ENCODE measurements at regions not wholly inside any gene's neighbourhood (a gene's known extent, or its start where the extent isn't known, plus 50 kb on each side); places are given as distances from the start of the nearest gene placed in this dataset.
A peak's percentile ranks its signal among the peaks of the same experiment; 100 is the strongest.
"Not testable (repeated sequence)": the region's sequence is repeated elsewhere in the genome, so short reads cannot be mapped to it uniquely, and the experiment has no call there.

DNA sequence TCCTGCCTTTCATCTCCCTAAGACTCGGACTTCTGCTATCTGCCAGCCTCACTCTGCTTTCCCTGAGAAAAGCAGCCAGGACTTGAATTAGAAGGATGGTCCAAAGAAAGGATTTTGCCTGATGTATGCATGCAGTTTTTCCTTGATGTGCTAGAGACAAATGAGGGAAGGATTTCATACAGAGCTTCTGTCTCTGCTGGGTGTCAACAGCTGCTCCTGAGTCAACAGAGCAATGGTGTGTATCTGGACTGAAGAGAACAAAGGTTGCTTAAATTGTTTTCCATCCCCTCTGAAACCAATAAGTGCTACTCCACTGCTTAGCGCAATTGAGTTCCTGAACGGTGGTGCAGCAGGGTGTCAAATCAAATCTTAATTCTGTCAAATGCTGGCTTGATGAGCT lies 680.6 kb upstream of the C16orf82 start:
- FAIRE-seq (no peak), DNase-seq (peak in 1 of 2 donors; percentile 14)
- Histone ChIP-seq H3K36me3 (ENCODE audit: control insufficient read depth in 3 of 3, insufficient read depth in 2 of 3, low read depth in 1 of 3, low read length in 3 of 3) (no peaks in the 10 kb centered on the region), H3K27ac (ENCODE audit: low read depth in 1 of 3, low read length in 2 of 3) (no peak overlapping the region), H3K4me1 (ENCODE audit: control insufficient read depth in 3 of 3, insufficient read depth in 2 of 3, low read depth in 1 of 3, low read length in 2 of 3) (no peaks in the 10 kb centered on the region), H3K4me3 (ENCODE audit: low read depth in 1 of 3, low read length in 3 of 3) (no peak overlapping the region), H3K27me3 (ENCODE audit: control insufficient read depth in 3 of 3, insufficient read depth in 3 of 3, low read length in 3 of 3) (peaks cover 0 to 4% (median 0%) of the 10 kb centered on the region in 3 donors), H3K9me3 (ENCODE audit: control insufficient read depth in 2 of 2, insufficient read depth in 1 of 2, low read depth in 1 of 2, low read length in 1 of 2) (no peaks in the 10 kb centered on the region)
- 15 to 38% (median 21%) methylated on average over 3 of the region's 3 CpGs for WGBS, 3 donors

DNA sequence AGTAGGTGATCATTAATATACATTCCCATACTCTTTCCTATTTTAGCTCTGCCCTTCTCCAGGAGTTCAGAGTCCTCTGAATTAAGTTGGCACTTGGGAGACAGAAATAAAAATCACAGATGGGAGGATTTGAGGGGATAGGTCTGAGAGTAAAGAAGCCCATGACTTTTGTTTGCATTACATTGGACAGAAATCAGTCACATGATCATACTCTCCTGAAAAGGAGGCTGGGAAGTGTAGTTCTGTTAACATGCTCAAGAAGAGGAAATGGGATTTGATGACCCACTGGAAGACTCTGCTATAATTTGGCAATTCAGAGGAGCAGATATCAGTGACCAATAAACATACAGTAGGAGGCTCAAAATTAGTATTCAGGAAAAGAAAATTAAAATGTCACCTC lies 674.9 kb upstream of the C16orf82 start:
- no peak for FAIRE-seq
- Histone ChIP-seq H3K36me3 (ENCODE audit: control insufficient read depth in 3 of 3, insufficient read depth in 2 of 3, low read depth in 1 of 3, low read length in 3 of 3) (no peaks in the 10 kb centered on the region), H3K4me1 (ENCODE audit: control insufficient read depth in 3 of 3, insufficient read depth in 2 of 3, low read depth in 1 of 3, low read length in 2 of 3) (no peaks in the 10 kb centered on the region), H3K4me3 (ENCODE audit: low read depth in 1 of 3, low read length in 3 of 3) (no peak overlapping the region), H3K9me3 (ENCODE audit: control insufficient read depth in 2 of 2, insufficient read depth in 1 of 2, low read depth in 1 of 2, low read length in 1 of 2) (no peaks in the 10 kb centered on the region), H3K27me3 (ENCODE audit: control insufficient read depth in 3 of 3, insufficient read depth in 3 of 3, low read length in 3 of 3) (no peaks in the 10 kb centered on the region), H3K27ac (ENCODE audit: low read depth in 1 of 3, low read length in 2 of 3) (no peak overlapping the region)
- DNase-seq, result no peak

DNA sequence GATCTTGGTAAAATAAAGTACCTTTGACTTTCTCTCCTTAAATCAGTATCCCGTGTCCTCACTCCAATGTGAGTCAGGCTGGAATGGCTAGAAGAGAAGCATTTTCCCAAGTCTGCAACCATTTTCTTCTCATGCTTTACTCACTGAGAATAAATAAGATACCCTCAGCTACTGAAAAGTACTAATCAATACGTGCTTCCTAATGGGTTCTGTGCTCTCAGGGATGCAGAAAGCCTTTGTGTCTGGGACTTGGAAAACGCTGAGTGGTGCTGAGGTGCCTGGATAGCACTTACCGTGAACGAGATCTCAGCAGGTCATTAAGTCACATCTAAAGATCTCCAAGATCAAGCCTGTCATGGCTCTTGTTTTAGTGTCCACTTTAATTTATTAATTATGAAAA lies 672.3 kb upstream of the C16orf82 start:
- FAIRE-seq (no peak), DNase-seq (no peak)
- Histone ChIP-seq H3K27ac (ENCODE audit: low read depth in 1 of 3, low read length in 2 of 3) (no peak overlapping the region), H3K27me3 (ENCODE audit: control insufficient read depth in 3 of 3, insufficient read depth in 3 of 3, low read length in 3 of 3) (no peaks in the 10 kb centered on the region), H3K9me3 (ENCODE audit: control insufficient read depth in 2 of 2, insufficient read depth in 1 of 2, low read depth in 1 of 2, low read length in 1 of 2) (no peaks in the 10 kb centered on the region), H3K36me3 (ENCODE audit: control insufficient read depth in 3 of 3, insufficient read depth in 2 of 3, low read depth in 1 of 3, low read length in 3 of 3) (no peaks in the 10 kb centered on the region), H3K4me3 (ENCODE audit: low read depth in 1 of 3, low read length in 3 of 3) (no peak overlapping the region), H3K4me1 (ENCODE audit: control insufficient read depth in 3 of 3, insufficient read depth in 2 of 3, low read depth in 1 of 3, low read length in 2 of 3) (no peaks in the 10 kb centered on the region)
- 61 to 68% (median 64%) methylated on average over 5 of the region's 5 CpGs for WGBS, 3 donors

DNA sequence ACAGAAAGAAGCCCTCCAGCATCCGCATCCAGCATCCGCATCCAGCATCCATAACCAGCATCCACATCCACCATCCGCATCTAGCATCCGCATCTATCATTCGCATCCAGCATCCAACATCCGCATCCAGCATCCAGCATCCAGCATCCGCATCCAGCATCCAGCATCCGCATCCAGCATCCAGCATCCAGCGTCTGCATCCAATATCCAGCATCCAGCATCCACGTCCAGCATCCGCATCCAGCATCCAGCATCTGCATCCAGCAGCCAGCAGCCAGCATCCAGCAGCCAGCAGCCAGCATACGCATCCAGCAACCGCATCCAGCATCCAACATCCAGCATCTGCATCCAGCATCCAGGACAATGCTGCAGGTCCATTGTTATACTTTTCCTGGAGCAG lies 671.0 kb upstream of the C16orf82 start:
- H3K27me3 ChIP-seq (ENCODE audit: control insufficient read depth in 3 of 3, insufficient read depth in 3 of 3, low read length in 3 of 3), result no peaks in the 10 kb centered on the region
- no peaks in the 10 kb centered on the region for H3K4me1 ChIP-seq (ENCODE audit: control insufficient read depth in 3 of 3, insufficient read depth in 2 of 3, low read depth in 1 of 3, low read length in 2 of 3)
- DNase-seq, result no peak
- 85 to 92% (median 90%) methylated on average over 13 of the region's 13 CpGs for WGBS, 3 donors
- H3K9me3 ChIP-seq (ENCODE audit: control insufficient read depth in 2 of 2, insufficient read depth in 1 of 2, low read depth in 1 of 2, low read length in 1 of 2), result no peaks in the 10 kb centered on the region
- H3K27ac ChIP-seq (ENCODE audit: low read depth in 1 of 3, low read length in 2 of 3), result no peak overlapping the region
- H3K36me3 ChIP-seq (ENCODE audit: control insufficient read depth in 3 of 3, insufficient read depth in 2 of 3, low read depth in 1 of 3, low read length in 3 of 3), result no peaks in the 10 kb centered on the region
- no peak for FAIRE-seq
- H3K4me3 ChIP-seq (ENCODE audit: low read depth in 1 of 3, low read length in 3 of 3), result no peak overlapping the region

DNA sequence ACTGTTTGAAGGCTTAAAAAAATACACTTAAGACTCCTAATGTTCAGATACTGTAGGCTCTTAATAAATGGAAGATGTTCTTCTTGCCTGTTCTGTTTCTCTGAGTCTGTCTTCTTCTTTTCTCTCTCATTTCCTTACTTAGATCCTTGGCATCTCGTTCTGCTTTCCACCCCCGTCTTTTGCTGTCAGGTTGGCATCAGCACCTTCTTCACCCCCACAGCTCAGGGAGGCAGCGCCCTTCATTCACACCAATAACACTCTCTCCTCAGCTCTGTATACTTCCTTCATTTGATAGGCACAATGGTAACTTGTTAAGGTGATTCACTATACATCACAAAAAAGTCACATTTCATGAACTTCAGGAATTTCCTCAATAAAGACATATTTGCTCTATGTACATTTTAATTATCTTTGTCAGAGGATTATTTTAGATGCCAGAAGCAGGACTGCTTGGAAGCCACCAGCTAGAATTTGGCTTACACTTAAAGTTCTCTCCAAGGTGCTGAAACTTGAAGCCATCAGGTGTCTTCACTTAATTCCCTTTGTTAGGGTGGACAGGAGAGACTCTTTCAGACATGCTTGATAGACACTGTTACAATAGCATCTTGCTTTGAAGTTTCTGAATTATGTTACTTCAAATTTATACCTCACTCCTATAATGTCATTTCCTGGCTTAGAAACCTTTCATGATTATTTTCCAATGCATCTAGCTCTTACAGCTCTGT lies 670.1 kb upstream of the C16orf82 start:
- DNase-seq, result no peak
- H3K4me3 ChIP-seq (ENCODE audit: low read depth in 1 of 3, low read length in 3 of 3), result no peak overlapping the region
- no peak overlapping the region for H3K27ac ChIP-seq (ENCODE audit: low read depth in 1 of 3, low read length in 2 of 3)
- 35 to 57% (median 36%) methylated on average over 3 of the region's 3 CpGs for WGBS, 3 donors
- no peaks in the 10 kb centered on the region for H3K27me3 ChIP-seq (ENCODE audit: control insufficient read depth in 3 of 3, insufficient read depth in 3 of 3, low read length in 3 of 3)
- FAIRE-seq, result no peak
- no peaks in the 10 kb centered on the region for H3K36me3 ChIP-seq (ENCODE audit: control insufficient read depth in 3 of 3, insufficient read depth in 2 of 3, low read depth in 1 of 3, low read length in 3 of 3)
- H3K4me1 ChIP-seq (ENCODE audit: control insufficient read depth in 3 of 3, insufficient read depth in 2 of 3, low read depth in 1 of 3, low read length in 2 of 3), result no peaks in the 10 kb centered on the region
- no peaks in the 10 kb centered on the region for H3K9me3 ChIP-seq (ENCODE audit: control insufficient read depth in 2 of 2, insufficient read depth in 1 of 2, low read depth in 1 of 2, low read length in 1 of 2)

DNA sequence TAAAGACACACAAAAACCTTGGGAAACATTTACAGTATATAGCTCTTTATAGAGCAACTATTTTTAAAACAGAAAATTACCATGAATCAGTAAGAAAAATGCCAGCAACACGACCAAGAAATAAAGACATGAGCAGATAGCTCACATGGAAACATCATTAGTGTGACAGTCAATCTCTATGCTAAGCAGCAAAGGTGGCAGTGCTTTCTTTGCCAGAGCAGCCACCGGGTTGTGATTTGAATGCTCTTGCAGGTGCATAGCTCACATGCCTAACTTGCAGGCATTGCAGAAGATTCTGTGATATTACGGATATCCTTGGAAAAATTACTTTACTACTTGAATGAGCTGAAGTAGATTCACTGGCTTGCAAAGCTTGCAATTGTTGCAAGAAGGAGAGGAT lies 652.9 kb upstream of the C16orf82 start:
- WGBS, 3 donors, result 57 to 71% (median 64%) methylated on average over 3 of the region's 3 CpGs
- Histone ChIP-seq H3K4me3 (ENCODE audit: low read depth in 1 of 3, low read length in 3 of 3) (no peak overlapping the region), H3K4me1 (ENCODE audit: control insufficient read depth in 3 of 3, insufficient read depth in 2 of 3, low read depth in 1 of 3, low read length in 2 of 3) (no peaks in the 10 kb centered on the region), H3K9me3 (ENCODE audit: control insufficient read depth in 2 of 2, insufficient read depth in 1 of 2, low read depth in 1 of 2, low read length in 1 of 2) (no peaks in the 10 kb centered on the region), H3K27me3 (ENCODE audit: control insufficient read depth in 3 of 3, insufficient read depth in 3 of 3, low read length in 3 of 3) (no peaks in the 10 kb centered on the region), H3K27ac (ENCODE audit: low read depth in 1 of 3, low read length in 2 of 3) (no peak overlapping the region), H3K36me3 (ENCODE audit: control insufficient read depth in 3 of 3, insufficient read depth in 2 of 3, low read depth in 1 of 3, low read length in 3 of 3) (no peaks in the 10 kb centered on the region)
- FAIRE-seq, result no peak
- no peak for DNase-seq

DNA sequence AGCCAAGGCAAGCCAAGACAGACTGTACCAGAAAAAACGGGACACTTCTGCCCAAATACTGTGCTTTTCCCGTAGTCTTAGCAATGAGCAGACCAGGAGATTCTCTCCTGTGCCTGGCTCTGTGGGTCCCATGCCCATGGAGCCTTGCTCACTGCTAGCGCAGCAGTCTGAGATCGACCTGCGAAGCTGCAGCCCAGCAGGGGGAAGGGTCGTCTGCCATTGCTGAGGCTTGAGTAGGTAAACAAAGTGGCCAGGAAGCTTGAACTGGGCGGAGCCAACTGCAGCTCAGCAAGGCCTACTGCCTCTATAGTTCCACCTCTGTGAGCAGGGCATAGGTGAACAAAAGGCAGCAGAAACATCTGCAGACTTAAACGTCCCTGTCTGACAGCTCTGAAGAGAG lies 647.3 kb upstream of the C16orf82 start:
- 52 to 55% (median 54%) methylated on average over 8 of the region's 8 CpGs for WGBS, 3 donors

DNA sequence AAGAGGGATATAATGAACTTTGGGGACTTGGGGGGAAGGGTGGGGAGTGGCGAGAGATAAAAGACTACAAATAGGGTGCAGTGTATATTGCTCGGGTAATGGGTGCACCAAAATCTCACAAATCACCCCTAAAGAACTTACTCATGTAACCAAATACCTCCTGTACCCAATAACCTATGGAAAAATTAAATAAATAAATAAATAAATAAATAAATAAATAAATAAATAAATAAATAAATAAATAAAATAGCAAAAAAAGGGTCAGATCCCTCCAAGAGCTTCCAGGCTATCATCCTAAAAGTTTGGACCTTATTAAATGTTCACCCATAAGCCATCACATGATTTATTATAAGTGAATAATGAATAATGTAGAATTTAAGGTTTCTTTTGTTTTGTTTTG lies 636.1 kb upstream of the C16orf82 start:
- H3K27me3 ChIP-seq (ENCODE audit: control insufficient read depth in 3 of 3, insufficient read depth in 3 of 3, low read length in 3 of 3), result no peaks in the 10 kb centered on the region
- no peaks in the 10 kb centered on the region for H3K36me3 ChIP-seq (ENCODE audit: control insufficient read depth in 3 of 3, insufficient read depth in 2 of 3, low read depth in 1 of 3, low read length in 3 of 3)
- no peak for DNase-seq
- FAIRE-seq, result no peak
- no peak overlapping the region for H3K27ac ChIP-seq (ENCODE audit: low read depth in 1 of 3, low read length in 2 of 3)
- H3K9me3 ChIP-seq (ENCODE audit: control insufficient read depth in 2 of 2, insufficient read depth in 1 of 2, low read depth in 1 of 2, low read length in 1 of 2), result no peaks in the 10 kb centered on the region
- 79 to 91% (median 87%) methylated on average over 2 of the region's 2 CpGs for WGBS, 3 donors
- no peak overlapping the region for H3K4me3 ChIP-seq (ENCODE audit: low read depth in 1 of 3, low read length in 3 of 3)
- no peaks in the 10 kb centered on the region for H3K4me1 ChIP-seq (ENCODE audit: control insufficient read depth in 3 of 3, insufficient read depth in 2 of 3, low read depth in 1 of 3, low read length in 2 of 3)

More for the DNA sequence above, 647.3 kb upstream of the C16orf82 start:
- FAIRE-seq; H3K27ac ChIP-seq (ENCODE audit: low read depth in 1 of 3, low read length in 2 of 3); DNase-seq; H3K4me3 ChIP-seq (ENCODE audit: low read depth in 1 of 3, low read length in 3 of 3); H3K4me1 ChIP-seq (ENCODE audit: control insufficient read depth in 3 of 3, insufficient read depth in 2 of 3, low read depth in 1 of 3, low read length in 2 of 3); H3K36me3 ChIP-seq (ENCODE audit: control insufficient read depth in 3 of 3, insufficient read depth in 2 of 3, low read depth in 1 of 3, low read length in 3 of 3); H3K27me3 ChIP-seq (ENCODE audit: control insufficient read depth in 3 of 3, insufficient read depth in 3 of 3, low read length in 3 of 3); H3K9me3 ChIP-seq (ENCODE audit: control insufficient read depth in 2 of 2, insufficient read depth in 1 of 2, low read depth in 1 of 2, low read length in 1 of 2): not testable (repeated sequence)

DNA sequence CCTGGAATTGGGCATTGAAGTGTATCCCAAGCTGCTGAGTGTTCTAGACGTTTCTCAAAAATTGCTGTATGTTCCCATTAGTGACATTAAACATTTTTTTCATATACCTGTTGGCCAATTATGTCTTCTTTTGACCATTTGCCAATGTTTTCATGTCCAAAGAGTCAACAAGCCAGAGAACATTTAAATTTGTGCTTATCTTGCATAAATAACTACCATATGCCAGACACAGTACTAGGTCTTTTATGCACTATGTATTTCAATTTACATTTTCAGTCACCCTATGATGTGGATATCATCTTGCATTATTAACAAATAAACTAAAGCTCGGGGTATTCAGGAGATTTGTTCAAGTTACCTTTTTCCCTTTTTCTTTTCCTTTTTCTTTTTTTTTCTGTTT lies 632.9 kb upstream of the C16orf82 start:
- no peak for DNase-seq
- no peak for FAIRE-seq
- 61 to 70% (median 67%) methylated on average over 2 of the region's 2 CpGs for WGBS, 3 donors
- no peak overlapping the region for H3K27ac ChIP-seq (ENCODE audit: low read depth in 1 of 3, low read length in 2 of 3)
- H3K4me3 ChIP-seq (ENCODE audit: low read depth in 1 of 3, low read length in 3 of 3), result no peak overlapping the region
- no peaks in the 10 kb centered on the region for H3K36me3 ChIP-seq (ENCODE audit: control insufficient read depth in 3 of 3, insufficient read depth in 2 of 3, low read depth in 1 of 3, low read length in 3 of 3)
- H3K4me1 ChIP-seq (ENCODE audit: control insufficient read depth in 3 of 3, insufficient read depth in 2 of 3, low read depth in 1 of 3, low read length in 2 of 3), result no peaks in the 10 kb centered on the region
- no peaks in the 10 kb centered on the region for H3K27me3 ChIP-seq (ENCODE audit: control insufficient read depth in 3 of 3, insufficient read depth in 3 of 3, low read length in 3 of 3)
- H3K9me3 ChIP-seq (ENCODE audit: control insufficient read depth in 2 of 2, insufficient read depth in 1 of 2, low read depth in 1 of 2, low read length in 1 of 2), result no peaks in the 10 kb centered on the region

Data from small intestine (tissue), 7 donors.